Gastrocnemius medialis (tissue), 4 donors: ENCODE measurements at regions not wholly inside any gene's neighbourhood (a gene's known extent, or its start where the extent isn't known, plus 50 kb on each side); places are given as distances from the start of the nearest gene placed in this dataset.
"Not testable (repeated sequence)": the region's sequence is repeated elsewhere in the genome, so short reads cannot be mapped to it uniquely, and the experiment has no call there.

ENCODE experiments used
- ATAC-seq, 2 donors: fragments of 150-250 bp; one replicate each; pipeline ENCODE4 v1.9.1; 2016
- DNase-seq, 2 donors: peaks; one replicate each; pipeline ENCODE4 v3.0.0-alpha.2; 2019
- H3K27ac ChIP-seq, 4 donors: fragments of 200-600 bp; sonication (generic); 1 replicate in 1 of 4; 2 replicates in 3 of 4; pipeline ENCODE4 v1.5.1; 2016 to 2018; ENCODE audit warnings: mild to moderate bottlenecking in 2 of 4, moderate library complexity in 1 of 4
- H3K27me3 ChIP-seq, 3 donors: fragments of 200-600 bp; sonication (generic) in 2 of 3; 1 replicate in 1 of 3; 2 replicates in 2 of 3; pipeline versions ENCODE4 v1.5.1 to v1.6.0; 2016 to 2019; ENCODE audit warnings: mild to moderate bottlenecking in 1 of 3, moderate library complexity in 1 of 3
- H3K36me3 ChIP-seq, 2 donors: fragments of 200-600 bp; sonication (generic) in 1 of 2; one replicate each; pipeline ENCODE4 v1.5.1; 2017 to 2018
- H3K4me1 ChIP-seq, 2 donors: fragments of 200-600 bp; sonication (generic) in 1 of 2; one replicate each; pipeline ENCODE4 v1.5.1; 2016 to 2017; ENCODE audit warnings: mild to moderate bottlenecking in 2 of 2
- H3K4me3 ChIP-seq, 4 donors: fragments of 200-600 bp; sonication (generic) in 3 of 4; 1 replicate in 1 of 4; 2 replicates in 3 of 4; pipeline ENCODE4 v1.5.1; 2016 to 2019; ENCODE audit warnings: mild to moderate bottlenecking in 2 of 4
- H3K9me3 ChIP-seq, 3 donors: fragments of 200-600 bp; sonication (generic) in 2 of 3; 1 replicate in 1 of 3; 2 replicates in 2 of 3; pipeline ENCODE4 v1.5.1; 2016 to 2019
- POLR2A ChIP-seq, 2 donors: fragments of 450-650 bp; IDR thresholded peaks; one replicate each; pipeline ENCODE4 v1.6.1; 2017; ENCODE audit warnings: antibody characterized with exemption in 2 of 2, mild to moderate bottlenecking in 2 of 2, moderate library complexity in 2 of 2
- in situ Hi-C, 4 donors: fragments of 200-750 bp; cut with MboI; loops; one replicate each; pipeline versions ENCODE4 v1.15.0 to v1.8.0; 2017; ENCODE audit warnings: low sequenced_read_pairs in 4 of 4
- intact Hi-C: fragments of 100-400 bp; cut with DNase I; formaldehyde crosslinking; loops from one replicate; pipeline ENCODE4 v1.15.1; 2023; ENCODE audit warnings: low total_unique reads
- TF ChIP-seq, protein P1 (sequence below), 5 experiments: fragments of 450-650 bp in 3 of 5; fragments of 200-600 bp in 2 of 5; sonication (generic) in 2 of 5; IDR thresholded peaks in 4 of 5; conservative IDR thresholded peaks in 1 of 5; 1 replicate in 4 of 5; 2 replicates in 1 of 5; pipeline ENCODE4 v1.5.1; 2016 to 2019; ENCODE audit warnings: antibody characterized with exemption in 5 of 5, mild to moderate bottlenecking in 3 of 5, moderate library complexity in 3 of 5

DNA sequence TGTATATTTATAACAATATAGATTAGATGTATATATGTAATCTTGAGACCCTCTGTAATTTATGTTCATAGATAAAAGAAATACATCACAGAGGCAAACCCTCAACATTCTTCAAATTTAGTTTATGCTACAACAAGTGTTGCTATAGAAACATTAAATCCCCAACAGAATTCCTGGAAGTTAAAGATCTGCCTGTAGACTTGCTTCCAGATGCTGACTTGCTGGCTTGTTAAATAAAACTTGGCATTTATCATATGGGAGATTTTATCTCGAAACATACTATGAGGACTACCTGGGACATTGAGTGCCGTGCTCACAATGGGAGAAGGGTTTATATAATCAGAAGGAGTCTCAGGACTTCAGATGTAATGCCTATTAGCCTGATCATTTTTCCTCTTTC lies 136.3 kb upstream of the PLXNC1 start:
- Histone ChIP-seq H3K36me3 (no peaks in the 10 kb centered on the region), H3K9me3 (no peaks in the 10 kb centered on the region), H3K4me3 (no peak overlapping the region), H3K4me1 (peaks cover 0 to 5% of the 10 kb centered on the region in 2 donors), H3K27ac (no peak overlapping the region), H3K27me3 (no peaks in the 10 kb centered on the region)
- TF ChIP-seq, protein P1, sequence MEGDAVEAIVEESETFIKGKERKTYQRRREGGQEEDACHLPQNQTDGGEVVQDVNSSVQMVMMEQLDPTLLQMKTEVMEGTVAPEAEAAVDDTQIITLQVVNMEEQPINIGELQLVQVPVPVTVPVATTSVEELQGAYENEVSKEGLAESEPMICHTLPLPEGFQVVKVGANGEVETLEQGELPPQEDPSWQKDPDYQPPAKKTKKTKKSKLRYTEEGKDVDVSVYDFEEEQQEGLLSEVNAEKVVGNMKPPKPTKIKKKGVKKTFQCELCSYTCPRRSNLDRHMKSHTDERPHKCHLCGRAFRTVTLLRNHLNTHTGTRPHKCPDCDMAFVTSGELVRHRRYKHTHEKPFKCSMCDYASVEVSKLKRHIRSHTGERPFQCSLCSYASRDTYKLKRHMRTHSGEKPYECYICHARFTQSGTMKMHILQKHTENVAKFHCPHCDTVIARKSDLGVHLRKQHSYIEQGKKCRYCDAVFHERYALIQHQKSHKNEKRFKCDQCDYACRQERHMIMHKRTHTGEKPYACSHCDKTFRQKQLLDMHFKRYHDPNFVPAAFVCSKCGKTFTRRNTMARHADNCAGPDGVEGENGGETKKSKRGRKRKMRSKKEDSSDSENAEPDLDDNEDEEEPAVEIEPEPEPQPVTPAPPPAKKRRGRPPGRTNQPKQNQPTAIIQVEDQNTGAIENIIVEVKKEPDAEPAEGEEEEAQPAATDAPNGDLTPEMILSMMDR (IDR thresholded peaks at IDR 0.05 in 4 of 5, conservative IDR thresholded peaks at IDR 0.05 in 1 of 5): no peak
- no peak for TF ChIP-seq POLR2A (IDR thresholded peaks at IDR 0.05)
- DNase-seq (no peak), ATAC-seq (no peak)
- intact Hi-C loops (no loop called here), in situ Hi-C loops (no loop called here)

- H3K27ac ChIP-seq: no peak overlapping the region
- no peak for TF ChIP-seq POLR2A (IDR thresholded peaks at IDR 0.05)
- TF ChIP-seq, protein P1 (IDR thresholded peaks at IDR 0.05 in 4 of 5, conservative IDR thresholded peaks at IDR 0.05 in 1 of 5): no peak
- H3K9me3 ChIP-seq: no peaks in the 10 kb centered on the region
- H3K27me3 ChIP-seq: no peaks in the 10 kb centered on the region
- DNase-seq (no peak), ATAC-seq (no peak)
- H3K4me3 ChIP-seq: no peak overlapping the region
- in situ Hi-C loops: no loop called here
- no peaks in the 10 kb centered on the region for H3K36me3 ChIP-seq
- intact Hi-C loops: no loop called here
- peaks cover 0 to 5% of the 10 kb centered on the region in 2 donors for H3K4me1 ChIP-seq
Observed at GRCh38 chr12:94012590-94012989, 135.8 kb upstream of the PLXNC1 start.

DNA sequence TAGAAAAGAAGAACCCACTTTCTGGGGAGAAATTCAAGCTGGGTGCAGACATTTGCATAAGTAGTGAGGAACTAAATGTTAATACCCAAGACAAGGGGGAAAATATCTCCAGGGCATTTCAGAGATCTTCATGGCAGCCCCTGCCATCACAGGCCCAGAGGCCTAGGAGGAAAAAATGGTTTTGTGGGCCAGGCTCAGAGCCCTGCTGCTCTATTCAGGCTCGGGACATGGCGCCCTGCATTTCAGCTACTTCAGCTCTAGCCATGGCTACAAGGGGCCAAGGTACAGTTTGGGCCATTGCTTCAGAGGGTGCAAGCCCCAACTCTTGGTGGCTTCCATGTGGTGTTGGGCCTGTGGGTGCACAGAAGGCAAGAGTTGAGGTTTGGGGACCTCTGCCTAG lies 131.1 kb upstream of the PLXNC1 start:
- H3K4me3 ChIP-seq, H3K27me3 ChIP-seq, H3K27ac ChIP-seq, H3K9me3 ChIP-seq, H3K36me3 ChIP-seq, intact Hi-C loops, DNase-seq, ATAC-seq, in situ Hi-C loops, H3K4me1 ChIP-seq: not testable (repeated sequence)

DNA sequence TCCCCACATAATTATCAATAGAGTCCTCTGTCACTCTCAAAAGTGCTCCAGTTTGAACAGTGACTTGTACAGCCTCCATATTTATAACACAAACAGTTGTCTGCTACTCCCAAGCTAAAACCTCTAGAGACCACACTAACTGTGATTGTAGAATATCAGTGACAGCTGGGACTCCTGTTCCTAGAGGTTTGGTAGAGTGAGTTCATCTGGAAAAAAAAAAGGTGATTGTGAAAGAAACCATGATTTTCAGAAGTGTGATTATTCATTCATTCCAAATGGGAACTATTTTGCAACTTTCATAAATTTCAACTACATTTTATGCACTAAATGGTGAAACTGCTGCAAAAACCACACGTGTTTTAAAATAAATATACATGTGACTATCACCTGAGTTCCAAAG lies 128.0 kb upstream of the PLXNC1 start:
- in situ Hi-C loops (no loop called here), intact Hi-C loops (no loop called here)
- Histone ChIP-seq H3K9me3 (peaks cover 0 to 5% (median 0%) of the 10 kb centered on the region in 3 donors), H3K4me3 (no peak overlapping the region), H3K4me1 (no peaks in the 10 kb centered on the region), H3K36me3 (no peaks in the 10 kb centered on the region), H3K27me3 (no peaks in the 10 kb centered on the region), H3K27ac (no peak overlapping the region)
- ATAC-seq: peak in 1 of 2 donors; percentile 41
- TF ChIP-seq POLR2A (IDR thresholded peaks at IDR 0.05): no peak
- TF ChIP-seq, protein P1 (IDR thresholded peaks at IDR 0.05 in 4 of 5, conservative IDR thresholded peaks at IDR 0.05 in 1 of 5): no peak
- no peak for DNase-seq

DNA sequence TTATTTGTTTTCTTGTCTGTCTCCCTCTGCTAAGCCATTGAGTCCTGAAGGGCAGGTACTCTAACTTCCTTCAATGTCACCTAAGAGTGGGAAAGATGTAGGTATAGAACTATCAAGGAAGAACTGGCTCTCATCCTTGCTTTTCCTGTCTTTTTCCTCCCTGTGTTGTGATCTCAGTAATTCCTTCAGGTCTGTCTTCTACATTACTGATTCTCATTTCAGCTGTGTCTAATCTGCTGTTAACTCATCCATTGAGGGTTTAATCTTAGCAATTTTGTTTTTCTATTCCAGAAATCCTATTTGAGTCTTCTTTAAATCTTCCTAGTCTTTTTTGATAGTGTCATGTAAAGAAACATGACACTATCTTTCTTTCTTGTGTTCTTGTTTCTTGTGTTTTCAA lies 124.5 kb upstream of the PLXNC1 start:
- H3K27ac ChIP-seq: no peak overlapping the region
- intact Hi-C loops: no loop called here
- no peak overlapping the region for H3K4me3 ChIP-seq
- H3K4me1 ChIP-seq: no peaks in the 10 kb centered on the region
- peaks cover 0 to 5% (median 0%) of the 10 kb centered on the region in 3 donors for H3K9me3 ChIP-seq
- no peaks in the 10 kb centered on the region for H3K27me3 ChIP-seq
- DNase-seq (no peak), ATAC-seq (no peak)
- H3K36me3 ChIP-seq: no peaks in the 10 kb centered on the region
- TF ChIP-seq POLR2A (IDR thresholded peaks at IDR 0.05): no peak
- in situ Hi-C loops: no loop called here

DNA sequence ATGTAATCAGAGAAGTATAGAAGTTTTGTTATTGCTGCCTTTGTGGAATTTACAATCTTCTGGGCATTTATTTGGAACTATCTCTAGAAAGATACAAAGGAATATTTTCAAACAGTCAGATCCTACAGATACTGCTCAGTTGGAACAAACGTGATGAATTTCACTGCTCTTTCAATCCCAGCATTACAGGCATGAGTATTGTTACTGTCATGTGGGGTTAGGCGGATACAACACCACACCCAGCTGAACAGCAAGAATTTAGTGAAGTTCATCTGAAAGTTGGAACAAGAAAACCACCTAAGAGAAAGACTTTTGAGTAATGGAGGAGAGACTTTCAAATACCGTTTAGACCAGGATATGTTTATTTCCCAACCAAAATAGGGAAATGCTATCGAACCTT lies 123.3 kb upstream of the PLXNC1 start:
- intact Hi-C loops (no loop called here), in situ Hi-C loops (no loop called here)
- H3K4me3 ChIP-seq: no peak overlapping the region
- no peak overlapping the region for H3K27ac ChIP-seq
- H3K4me1 ChIP-seq: no peaks in the 10 kb centered on the region
- TF ChIP-seq POLR2A (IDR thresholded peaks at IDR 0.05): no peak
- TF ChIP-seq, protein P1 (IDR thresholded peaks at IDR 0.05 in 4 of 5, conservative IDR thresholded peaks at IDR 0.05 in 1 of 5): no peak
- ATAC-seq: no peak
- peaks cover 0 to 5% (median 0%) of the 10 kb centered on the region in 3 donors for H3K9me3 ChIP-seq
- H3K36me3 ChIP-seq: no peaks in the 10 kb centered on the region
- DNase-seq: no peak
- no peaks in the 10 kb centered on the region for H3K27me3 ChIP-seq
